GM12801 (cell line): ENCODE measurements at regions not wholly inside any gene's neighbourhood (a gene's known extent, or its start where the extent isn't known, plus 50 kb on each side); places are given as distances from the start of the nearest gene placed in this dataset.

Experiments
- CTCF ChIP-seq: IDR thresholded peaks from one replicate; pipeline ENCODE4 v1.5.1; 2011; ENCODE audit warnings: control low read depth; ENCODE audit not compliant: insufficient read length; ENCODE audit errors: extremely low read depth

- TF ChIP-seq CTCF, result no peak
These were observed 94.5 kb upstream of the SYT6 start for GRCh38 chr1:114248162-114248561.

GRCh38 chr1:114238053-114238452 lies 84.4 kb upstream of the SYT6 start:
- no peak for TF ChIP-seq CTCF

GRCh38 chr1:114236517-114236916 lies 82.8 kb upstream of the SYT6 start:
- no peak for TF ChIP-seq CTCF

GRCh38 chr1:114235960-114236359 lies 82.3 kb upstream of the SYT6 start:
- no peak for TF ChIP-seq CTCF

GRCh38 chr1:114235281-114235680 lies 81.6 kb upstream of the SYT6 start:
- no peak for TF ChIP-seq CTCF

- TF ChIP-seq CTCF, result no peak
These were observed 80.9 kb upstream of the SYT6 start for GRCh38 chr1:114234408-114235124.

GRCh38 chr1:114232691-114233090 lies 79.0 kb upstream of the SYT6 start:
- no peak for TF ChIP-seq CTCF
